ENCODE measurements at regions not wholly inside any gene's neighbourhood (a gene's known extent, or its start where the extent isn't known, plus 50 kb on each side); places are given as distances from the start of the nearest gene placed in this dataset.
"Not testable (repeated sequence)": the region's sequence is repeated elsewhere in the genome, so short reads cannot be mapped to it uniquely, and the experiment has no call there.

DNA sequence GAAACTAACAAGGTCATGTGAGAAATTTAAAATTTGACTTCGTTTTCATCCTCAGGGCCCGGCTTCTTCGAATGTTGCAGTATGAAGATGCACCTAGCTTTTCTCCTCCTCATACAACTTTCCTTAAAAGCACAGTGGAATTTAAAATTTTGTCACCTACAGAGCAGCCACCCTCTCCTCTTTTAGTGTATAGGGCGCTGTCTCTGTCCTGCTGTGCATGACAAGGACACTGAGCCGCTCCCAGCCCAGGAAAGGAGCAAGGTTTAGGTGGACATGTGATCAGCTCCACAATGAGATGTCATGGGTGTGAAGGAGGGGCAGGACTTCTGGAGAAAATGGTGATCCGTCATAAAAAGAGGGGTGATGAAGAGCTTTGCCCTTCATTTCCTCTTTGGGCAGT, 1185.4 kb downstream of the RPIA start:
- not testable (repeated sequence) for TF ChIP-seq CTCF (IDR thresholded peaks at IDR 0.05); ZFX (IDR thresholded peaks at IDR 0.05; ENCODE audit: borderline replicate concordance)
